Breast epithelium (tissue), 4 donors: ENCODE measurements at regions not wholly inside any gene's neighbourhood (a gene's known extent, or its start where the extent isn't known, plus 50 kb on each side); places are given as distances from the start of the nearest gene placed in this dataset.

Source experiments
- DNase-seq, 2 donors: peaks; one replicate each; pipeline ENCODE4 v3.0.0-alpha.2; 2019; ENCODE audit warnings: low spot score in 2 of 2
- H3K27ac ChIP-seq, 2 donors: fragments of 200-600 bp; sonication (generic) in 1 of 2; one replicate each; pipeline ENCODE4 v1.5.1; 2016 to 2019; ENCODE audit warnings: mild to moderate bottlenecking in 1 of 2
- H3K27me3 ChIP-seq, 2 donors: fragments of 200-600 bp; sonication (generic) in 1 of 2; one replicate each; pipeline versions ENCODE4 v1.5.1 to v1.6.0; 2017 to 2019; ENCODE audit warnings: control low read depth in 1 of 2, mild to moderate bottlenecking in 1 of 2
- H3K36me3 ChIP-seq: fragments of 200-600 bp; one replicate; pipeline ENCODE4 v1.5.1; 2019
- H3K4me1 ChIP-seq, 2 donors: fragments of 200-600 bp; sonication (generic); one replicate each; pipeline ENCODE4 v1.5.1; 2016 to 2019; ENCODE audit warnings: control low read depth in 1 of 2
- H3K4me3 ChIP-seq, 3 donors: fragments of 200-600 bp; sonication (generic); 1 replicate in 2 of 3; 2 replicates in 1 of 3; pipeline ENCODE4 v1.5.1; 2016 to 2019; ENCODE audit warnings: mild to moderate bottlenecking in 3 of 3, moderate library complexity in 2 of 3
- H3K9me3 ChIP-seq, 2 donors: fragments of 200-600 bp; sonication (generic) in 1 of 2; one replicate each; pipeline ENCODE4 v1.5.1; 2016 to 2019; ENCODE audit warnings: control low read depth in 1 of 2
- CTCF ChIP-seq, 3 donors: fragments of 450-650 bp; IDR thresholded peaks; one replicate each; pipeline ENCODE4 v1.5.1; 2016 to 2017; ENCODE audit warnings: antibody characterized with exemption in 3 of 3, mild to moderate bottlenecking in 3 of 3, moderate library complexity in 3 of 3
- POLR2A ChIP-seq: fragments of 450-650 bp; IDR thresholded peaks from one replicate; pipeline ENCODE4 v1.6.1; 2016; ENCODE audit warnings: antibody characterized with exemption, mild to moderate bottlenecking, moderate library complexity
- POLR2AphosphoS5 ChIP-seq, 3 donors: sonication (generic); formaldehyde crosslinking; IDR thresholded peaks; one replicate each; pipeline ENCODE4 v1.6.1; 2017; ENCODE audit warnings: antibody characterized with exemption in 3 of 3
- intact Hi-C: fragments of 100-400 bp; cut with DNase I; formaldehyde crosslinking; loops from one replicate; pipeline ENCODE4 v1.15.1; 2023; ENCODE audit warnings: low total_unique reads

- no peak for DNase-seq
- TF ChIP-seq POLR2A (no peak), CTCF (IDR thresholded peaks at IDR 0.05) (no peak), POLR2AphosphoS5 (IDR thresholded peaks at IDR 0.05) (no peak)
- no peak overlapping the region for H3K27ac ChIP-seq
- no peaks in the 10 kb centered on the region for H3K4me1 ChIP-seq
- no peak overlapping the region for H3K4me3 ChIP-seq
- intact Hi-C loops, result no loop called here
- H3K36me3 ChIP-seq, result no peaks in the 10 kb centered on the region
- peaks cover 10 to 19% of the 10 kb centered on the region in 2 donors for H3K9me3 ChIP-seq
- H3K27me3 ChIP-seq, result no peaks in the 10 kb centered on the region
Measured at GRCh38 chr22:16651217-16651616, 58.6 kb upstream of the CCT8L2 start.
